GM19239 (cell line): ENCODE measurements at regions not wholly inside any gene's neighbourhood (a gene's known extent, or its start where the extent isn't known, plus 50 kb on each side); places are given as distances from the start of the nearest gene placed in this dataset.
"Not testable (repeated sequence)": the region's sequence is repeated elsewhere in the genome, so short reads cannot be mapped to it uniquely, and the experiment has no call there.

ENCODE experiments used
- DNase-seq: peaks from one replicate; pipeline ENCODE4 v3.0.0; 2011; ENCODE audit warnings: low spot score; ENCODE audit not compliant: insufficient read length
- FAIRE-seq: peaks from 2 replicates; lab custom pipeline; 2011; peaks lifted over from hg19 to GRCh38; lab: Jason Lieb, UNC

DNA sequence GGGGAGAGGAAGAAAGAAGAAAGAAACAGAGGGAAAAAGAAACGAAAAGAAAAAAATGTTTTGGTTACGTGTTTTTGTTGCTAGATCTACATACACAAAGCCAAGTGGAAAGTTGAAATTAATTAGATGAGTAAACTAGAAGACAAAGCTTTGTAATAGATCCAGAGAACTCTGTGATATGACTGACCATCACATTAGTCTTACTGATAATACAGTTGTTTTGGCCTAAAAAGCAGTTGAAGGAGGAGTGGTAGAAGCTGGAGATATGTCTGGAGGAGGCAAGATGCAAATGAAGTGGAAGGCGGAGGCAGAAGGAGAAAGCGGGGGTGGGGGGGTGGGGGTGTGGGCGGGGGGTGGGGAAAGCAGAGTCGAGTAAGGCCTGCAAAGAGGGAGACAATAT lies 500.1 kb upstream of the ID4 start:
- no peak for DNase-seq
- FAIRE-seq = no peak

- FAIRE-seq = no peak
- no peak for DNase-seq
Observed at GRCh38 chr6:19342616-19343015, 494.6 kb upstream of the ID4 start.

DNA sequence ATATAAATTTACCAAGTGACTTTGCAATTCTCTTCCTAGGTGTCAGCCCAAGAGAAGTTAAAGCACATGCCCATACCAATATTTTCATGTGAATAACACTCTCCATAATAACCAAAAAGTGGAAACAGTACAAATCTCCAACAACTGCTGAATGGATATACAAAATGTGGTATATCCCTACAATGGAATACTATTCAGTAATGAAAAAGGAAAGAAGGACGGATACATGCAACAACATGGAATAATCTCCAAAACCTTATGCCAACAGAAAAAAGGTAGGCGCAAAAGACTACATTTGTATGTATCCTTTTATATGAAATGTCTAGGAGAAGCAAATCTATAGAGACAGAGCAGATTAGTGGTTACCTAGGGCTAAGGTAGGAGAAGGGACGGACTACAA lies 487.7 kb upstream of the ID4 start:
- FAIRE-seq (no peak), DNase-seq (no peak)

GRCh38 chr6:19354181-19354580 lies 483.0 kb upstream of the ID4 start:
- DNase-seq = no peak
- FAIRE-seq = no peak

DNA sequence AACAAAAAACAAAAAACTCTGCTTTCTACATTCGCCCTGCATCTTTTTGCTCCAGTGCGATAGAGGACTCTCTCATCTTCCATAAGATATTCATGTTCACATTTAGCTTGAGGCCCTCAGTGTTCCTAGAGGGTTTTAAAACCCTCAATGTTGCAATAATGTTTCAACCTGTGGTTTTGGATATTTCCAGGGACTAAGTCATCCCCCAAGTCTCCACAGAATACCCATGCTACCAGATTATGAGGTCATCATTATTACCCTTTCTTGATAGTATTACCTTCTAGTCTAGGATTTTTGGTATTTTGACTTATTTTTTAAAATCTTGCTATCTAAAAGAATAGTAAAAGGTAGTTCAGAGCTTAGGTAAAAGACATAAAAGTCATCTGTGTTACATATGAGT lies 480.5 kb upstream of the ID4 start:
- FAIRE-seq (no peak), DNase-seq (no peak)

DNA sequence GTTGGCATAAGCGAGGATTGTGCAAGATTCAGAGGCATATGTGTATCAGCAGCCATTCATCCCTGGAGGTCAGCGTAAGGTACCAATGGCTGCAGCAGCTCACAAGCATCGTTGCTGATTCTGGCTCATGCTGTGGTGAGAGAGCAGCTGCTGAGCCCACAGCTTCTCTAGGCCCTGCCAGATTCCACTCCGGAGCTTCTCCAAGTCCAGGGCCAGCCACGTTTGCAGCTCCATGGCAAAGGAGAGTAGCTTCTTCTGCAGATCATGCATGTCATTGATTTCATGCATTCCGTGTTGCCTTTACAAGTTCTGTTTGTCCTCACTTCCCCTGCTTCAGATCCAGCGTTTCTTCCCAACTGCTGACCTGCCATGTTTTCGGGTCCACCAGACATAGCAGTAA lies 474.8 kb upstream of the ID4 start:
- FAIRE-seq (no peak), DNase-seq (no peak)

GRCh38 chr6:19368511-19368910 lies 468.7 kb upstream of the ID4 start:
- no peak for FAIRE-seq

GRCh38 chr6:19369785-19370184 lies 467.4 kb upstream of the ID4 start:
- DNase-seq = no peak
- FAIRE-seq = no peak

More at GRCh38 chr6:19368511-19368910, 468.7 kb upstream of the ID4 start:
- no peak for DNase-seq

GRCh38 chr6:19370831-19371230 lies 466.3 kb upstream of the ID4 start:
- DNase-seq = no peak

GRCh38 chr6:19375613-19376012 lies 461.6 kb upstream of the ID4 start:
- FAIRE-seq = no peak
- DNase-seq = no peak

More at GRCh38 chr6:19370831-19371230, 466.3 kb upstream of the ID4 start:
- FAIRE-seq = no peak

GRCh38 chr6:19377722-19378121 lies 459.4 kb upstream of the ID4 start:
- FAIRE-seq (no peak), DNase-seq (no peak)

GRCh38 chr6:19380293-19380692 lies 456.9 kb upstream of the ID4 start:
- no peak for FAIRE-seq
- DNase-seq = no peak

- no peak for DNase-seq
- no peak for FAIRE-seq
Observed at GRCh38 chr6:19382676-19383075, 454.5 kb upstream of the ID4 start.

- no peak for DNase-seq
- no peak for FAIRE-seq
Observed at GRCh38 chr6:19391926-19392325, 445.2 kb upstream of the ID4 start.

DNA sequence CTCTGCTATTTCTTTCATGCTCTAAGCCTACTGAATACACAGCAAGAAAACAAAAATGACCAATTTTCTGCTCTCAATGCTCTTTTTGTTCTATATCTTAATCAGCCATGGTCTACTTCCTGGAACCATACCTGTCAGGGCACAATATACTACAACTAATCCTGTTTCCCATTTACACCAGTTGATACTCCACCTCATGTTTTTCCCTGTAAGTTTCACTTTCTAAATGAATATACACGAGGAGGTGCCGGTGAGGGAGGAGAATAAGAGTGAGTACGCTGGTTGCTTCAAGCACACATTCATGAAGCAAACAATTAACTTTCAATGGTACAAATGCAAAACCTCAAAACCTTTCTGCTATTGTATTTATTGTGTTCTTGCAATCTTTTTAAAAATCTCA lies 443.1 kb upstream of the ID4 start:
- FAIRE-seq = no peak
- DNase-seq = no peak

DNA sequence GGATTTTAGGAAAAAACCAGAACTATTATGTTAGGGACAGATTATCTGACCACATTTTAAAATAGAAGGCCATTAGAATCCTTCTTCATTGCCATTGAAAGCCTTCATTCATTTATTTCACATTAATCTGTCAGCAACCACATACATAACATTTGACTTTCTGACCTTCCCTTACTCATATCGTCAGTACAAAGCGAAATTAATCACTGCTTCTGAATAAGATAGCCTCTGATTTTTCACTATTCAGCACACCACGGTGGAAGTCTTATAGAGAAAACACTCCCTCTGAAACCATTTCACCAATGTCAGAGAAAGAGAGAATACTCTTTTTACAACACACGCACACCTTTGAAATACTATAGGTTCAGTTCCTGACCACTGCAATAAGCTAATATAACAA lies 442.5 kb upstream of the ID4 start:
- no peak for DNase-seq
- no peak for FAIRE-seq

- DNase-seq (no peak), FAIRE-seq (no peak)
Observed at GRCh38 chr6:19395316-19395715, 441.9 kb upstream of the ID4 start.

DNA sequence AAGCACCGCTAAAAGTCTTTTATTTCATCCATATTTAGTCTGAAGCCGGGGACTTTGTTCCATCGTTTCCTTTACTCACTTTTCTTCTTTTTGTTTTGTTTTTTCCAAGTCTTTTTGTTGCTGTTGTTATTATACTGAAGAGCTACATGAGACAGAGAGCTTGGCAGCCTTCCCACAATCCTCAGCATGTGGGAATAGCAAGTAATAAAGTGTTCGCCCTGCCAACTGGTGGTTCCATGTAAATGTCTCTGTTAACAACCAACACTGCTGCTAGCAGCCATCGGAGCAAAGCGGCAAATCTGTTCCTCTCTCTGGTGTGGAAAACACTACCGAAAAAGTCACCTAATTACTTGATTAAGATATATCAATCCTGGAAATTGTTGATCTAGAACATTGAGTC lies 437.8 kb upstream of the ID4 start:
- FAIRE-seq (no peak), DNase-seq (no peak)

- not testable (repeated sequence) for FAIRE-seq, DNase-seq
Observed at GRCh38 chr6:19404884-19405283, 432.3 kb upstream of the ID4 start.

GRCh38 chr6:19408331-19408730 lies 428.8 kb upstream of the ID4 start:
- DNase-seq (no peak), FAIRE-seq (no peak)

DNA sequence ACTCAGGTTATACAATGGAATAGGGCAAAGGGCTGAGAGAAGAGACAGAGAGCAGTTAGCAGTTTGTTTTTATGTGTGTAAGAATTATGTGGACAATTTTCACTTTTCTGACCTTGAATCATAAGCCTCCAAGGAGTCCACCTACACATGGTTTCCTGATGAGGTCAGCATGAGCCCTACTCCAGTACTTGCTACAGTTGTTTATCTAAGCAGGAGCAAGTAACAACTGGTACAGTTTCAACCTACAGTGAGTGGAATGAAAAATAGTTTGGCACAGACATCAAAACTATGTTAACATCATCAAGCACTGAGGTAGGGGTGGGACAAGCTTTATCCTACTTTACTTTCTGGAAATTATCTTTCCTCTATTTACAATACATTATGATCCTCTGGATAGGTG lies 426.7 kb upstream of the ID4 start:
- no peak for FAIRE-seq
- no peak for DNase-seq

- no peak for DNase-seq
- FAIRE-seq = no peak
Observed at GRCh38 chr6:19413323-19413722, 423.8 kb upstream of the ID4 start.
